Body of pancreas (tissue), 4 donors: ENCODE measurements at regions not wholly inside any gene's neighbourhood (a gene's known extent, or its start where the extent isn't known, plus 50 kb on each side); places are given as distances from the start of the nearest gene placed in this dataset.

ENCODE experiments used
- ATAC-seq: fragments of 150-250 bp; one replicate; pipeline ENCODE4 v1.9.1; 2016
- DNase-seq, 4 donors: peaks; one replicate each; pipeline ENCODE4 v3.0.0-alpha.2; 2019
- H3K27ac ChIP-seq, 4 donors: fragments of 200-600 bp; sonication (generic); 1 replicate in 3 of 4; 2 replicates in 1 of 4; pipeline versions ENCODE4 v1.5.1 to v1.6.1; 2016 to 2019; ENCODE audit warnings: mild to moderate bottlenecking in 1 of 4, mixed read lengths in 1 of 4, moderate library complexity in 1 of 4
- H3K27me3 ChIP-seq, 2 donors: fragments of 200-600 bp; sonication (generic); one replicate each; pipeline ENCODE4 v1.6.0; 2016; ENCODE audit warnings: mild to moderate bottlenecking in 1 of 2
- H3K36me3 ChIP-seq, 2 donors: fragments of 200-600 bp; sonication (generic); replicated peaks in 1 of 2; 2 replicates each; pipeline ENCODE4 v1.5.1; 2016; ENCODE audit warnings: low read depth in 2 of 2; ENCODE audit not compliant: insufficient read depth in 1 of 2
- H3K4me1 ChIP-seq: fragments of 200-600 bp; sonication (generic); one replicate; pipeline ENCODE4 v1.6.0; 2016
- H3K4me3 ChIP-seq, 2 donors: fragments of 200-600 bp; sonication (generic); 1 replicate in 1 of 2; 2 replicates in 1 of 2; pipeline ENCODE4 v1.5.1; 2016 to 2019
- H3K9me3 ChIP-seq, 3 donors: fragments of 200-600 bp; sonication (generic); 1 replicate in 2 of 3; 2 replicates in 1 of 3; pipeline ENCODE4 v1.5.1; 2016
- CTCF ChIP-seq, 7 experiments: fragments of 450-650 bp in 4 of 7; fragments of 200-600 bp in 3 of 7; sonication (generic) in 3 of 7; IDR thresholded peaks; one replicate each; pipeline ENCODE4 v1.5.1; 2016 to 2019; ENCODE audit warnings: antibody characterized with exemption in 7 of 7
- POLR2A ChIP-seq, 3 donors: fragments of 450-650 bp; IDR thresholded peaks; one replicate each; pipeline ENCODE4 v1.6.1; 2016; ENCODE audit warnings: antibody characterized with exemption in 3 of 3, mild to moderate bottlenecking in 2 of 3
- WGBS, 2 donors: methylation state at CpG; one replicate each; pipeline ENCODE4 v1.1.5; 2017; 5-methylcytosine and 5-hydroxymethylcytosine counted together
- intact Hi-C: fragments of 100-400 bp; cut with DNase I; formaldehyde crosslinking; loops from one replicate; pipeline ENCODE4 v1.15.1; 2023

- intact Hi-C loops = no loop called here
- 61 to 62% methylated on average over 4 of the region's 4 CpGs for WGBS, 2 donors
- H3K27ac ChIP-seq = no peak overlapping the region
Measured at GRCh38 chr2:226611196-226611943, 188.2 kb downstream of the IRS1 start.

GRCh38 chr2:226609366-226609765 lies 190.3 kb downstream of the IRS1 start:
- TF ChIP-seq CTCF (IDR thresholded peaks at IDR 0.05) (no peak), POLR2A (IDR thresholded peaks at IDR 0.05) (no peak)
- Histone ChIP-seq H3K27ac (no peak overlapping the region), H3K27me3 (no peaks in the 10 kb centered on the region), H3K36me3 (no peaks in the 10 kb centered on the region), H3K4me1 (no peaks in the 10 kb centered on the region), H3K4me3 (no peak overlapping the region), H3K9me3 (no peaks in the 10 kb centered on the region)
- intact Hi-C loops = no loop called here
- ATAC-seq = no peak
- 52 to 53% methylated on average over 1 of the region's 1 CpG for WGBS, 2 donors
- DNase-seq = no peak

More at GRCh38 chr2:226611196-226611943, 188.2 kb downstream of the IRS1 start:
- ATAC-seq (no peak), DNase-seq (no peak)
- TF ChIP-seq POLR2A (IDR thresholded peaks at IDR 0.05) (no peak), CTCF (IDR thresholded peaks at IDR 0.05) (no peak)
- Histone ChIP-seq H3K9me3 (no peaks in the 10 kb centered on the region), H3K36me3 (no peaks in the 10 kb centered on the region), H3K27me3 (no peaks in the 10 kb centered on the region), H3K4me3 (no peak overlapping the region), H3K4me1 (no peaks in the 10 kb centered on the region)

- 65 to 77% methylated on average over 5 of the region's 5 CpGs for WGBS, 2 donors
- DNase-seq = no peak
- no peaks in the 10 kb centered on the region for H3K36me3 ChIP-seq
- H3K27me3 ChIP-seq = no peaks in the 10 kb centered on the region
- no peak for TF ChIP-seq CTCF (IDR thresholded peaks at IDR 0.05)
- intact Hi-C loops = no loop called here
- H3K4me3 ChIP-seq = no peak overlapping the region
- H3K27ac ChIP-seq = no peak overlapping the region
- ATAC-seq = no peak
- no peaks in the 10 kb centered on the region for H3K4me1 ChIP-seq
- H3K9me3 ChIP-seq = no peaks in the 10 kb centered on the region
Measured at GRCh38 chr2:226608451-226608850, 191.2 kb downstream of the IRS1 start.

- TF ChIP-seq CTCF (IDR thresholded peaks at IDR 0.05) (no peak), POLR2A (IDR thresholded peaks at IDR 0.05) (no peak)
- intact Hi-C loops = no loop called here
- no peak for ATAC-seq
- 76 to 88% methylated on average over 4 of the region's 4 CpGs for WGBS, 2 donors
- Histone ChIP-seq H3K27ac (no peak overlapping the region), H3K4me3 (no peak overlapping the region), H3K9me3 (no peaks in the 10 kb centered on the region), H3K27me3 (no peaks in the 10 kb centered on the region), H3K36me3 (no peaks in the 10 kb centered on the region), H3K4me1 (no peaks in the 10 kb centered on the region)
- DNase-seq = no peak
Measured at GRCh38 chr2:226607379-226607778, 192.2 kb downstream of the IRS1 start.

- Histone ChIP-seq H3K4me1 (no peaks in the 10 kb centered on the region), H3K9me3 (no peaks in the 10 kb centered on the region), H3K36me3 (no peaks in the 10 kb centered on the region), H3K4me3 (no peak overlapping the region), H3K27me3 (no peaks in the 10 kb centered on the region), H3K27ac (no peak overlapping the region)
- WGBS, 2 donors = 95% methylated on average over 2 of the region's 2 CpGs
- ATAC-seq = no peak
- TF ChIP-seq CTCF (IDR thresholded peaks at IDR 0.05) = no peak
- no peak for TF ChIP-seq POLR2A (IDR thresholded peaks at IDR 0.05)
- no peak for DNase-seq
- intact Hi-C loops = no loop called here
Measured at GRCh38 chr2:226605642-226606041, 194.0 kb downstream of the IRS1 start.
